CD4-positive, alpha-beta T cell treated with Interferon alpha-2 for 1 hour (primary cell): ENCODE measurements at regions not wholly inside any gene's neighbourhood (a gene's known extent, or its start where the extent isn't known, plus 50 kb on each side); places are given as distances from the start of the nearest gene placed in this dataset.

Experiments
- DNase-seq, 2 donors: peaks; one replicate each; pipeline ENCODE4 v3.0.0-alpha.2; 2020 to 2022

DNA sequence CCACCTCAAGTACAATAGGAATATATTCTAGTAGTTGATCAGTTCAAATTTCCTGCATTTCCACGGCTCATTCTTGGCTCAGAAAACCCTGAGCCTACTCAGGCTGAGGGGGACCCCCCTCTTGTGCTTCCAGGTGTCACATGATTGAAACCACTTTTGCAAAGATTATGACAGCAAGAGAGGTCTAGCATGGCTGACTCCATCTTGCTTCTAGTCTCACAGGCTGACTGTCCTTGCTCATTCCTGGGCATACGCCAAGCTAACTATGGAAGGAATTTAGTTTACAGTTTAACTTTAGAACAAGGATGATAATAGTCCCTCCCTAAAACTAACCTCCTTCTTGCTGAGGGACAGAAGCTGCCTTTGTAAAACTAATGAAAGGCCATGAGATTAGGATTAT lies 154.1 kb downstream of the SNX18 start:
- no peak for DNase-seq

DNA sequence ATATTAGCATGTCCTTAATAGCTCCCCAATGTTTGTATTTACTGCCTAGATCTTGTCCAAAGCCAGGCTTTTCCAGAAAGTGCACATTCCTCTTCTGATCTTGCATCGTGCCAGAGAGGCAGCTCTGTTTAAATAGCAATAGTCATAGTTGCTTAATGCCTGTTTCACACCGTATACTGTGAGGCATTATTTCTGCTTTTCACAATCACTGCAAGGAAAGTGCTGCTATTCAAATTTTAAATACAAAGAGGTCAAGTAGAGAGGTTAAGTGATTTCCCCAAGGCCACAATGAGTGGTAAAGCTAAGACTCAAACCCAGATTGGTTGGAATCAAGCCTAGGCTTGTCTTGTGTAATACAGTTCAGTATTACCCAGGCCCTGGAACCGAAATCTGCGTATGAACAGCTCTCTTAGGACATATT lies 153.6 kb downstream of the SNX18 start:
- peak in 1 of 2 donors; percentile 26 for DNase-seq

DNA sequence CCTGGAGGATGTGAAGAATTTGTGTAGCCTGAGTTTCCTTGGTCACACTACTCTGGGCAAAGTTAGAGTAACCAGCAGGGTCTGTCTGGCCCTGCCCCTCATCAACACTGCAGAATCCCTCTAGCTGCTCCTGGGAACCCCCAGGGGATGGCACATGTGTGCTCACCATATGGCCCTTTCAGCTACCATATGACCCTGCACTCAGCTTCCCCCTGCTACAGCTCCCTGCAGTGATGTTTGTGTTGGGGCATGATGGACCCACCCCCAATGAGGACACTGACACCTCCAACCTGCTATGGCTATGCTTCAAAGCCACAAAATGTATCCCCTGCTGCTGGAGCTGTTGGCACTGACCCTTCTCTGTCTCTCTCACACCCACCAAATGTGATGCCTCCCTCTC lies 152.7 kb downstream of the SNX18 start:
- no peak for DNase-seq

DNA sequence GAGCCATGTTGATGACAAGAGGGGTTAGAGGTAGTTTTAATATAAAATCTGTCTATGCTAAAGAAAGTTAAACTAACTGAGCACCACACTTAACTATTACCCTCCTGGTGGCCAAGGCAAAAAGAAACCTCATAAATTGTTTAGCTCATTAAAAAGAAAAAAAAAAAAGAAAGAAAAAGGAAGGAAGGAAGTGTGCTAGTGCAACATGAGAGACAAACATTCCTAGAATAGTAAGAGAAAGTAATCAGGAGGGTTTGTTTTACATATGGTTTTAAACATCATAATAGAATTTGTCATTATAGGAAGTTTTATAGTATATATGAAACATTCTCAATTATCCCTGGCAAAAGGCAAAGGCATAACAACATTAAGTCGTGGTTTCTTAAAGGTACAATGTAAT lies 152.3 kb downstream of the SNX18 start:
- DNase-seq, result no peak

DNA sequence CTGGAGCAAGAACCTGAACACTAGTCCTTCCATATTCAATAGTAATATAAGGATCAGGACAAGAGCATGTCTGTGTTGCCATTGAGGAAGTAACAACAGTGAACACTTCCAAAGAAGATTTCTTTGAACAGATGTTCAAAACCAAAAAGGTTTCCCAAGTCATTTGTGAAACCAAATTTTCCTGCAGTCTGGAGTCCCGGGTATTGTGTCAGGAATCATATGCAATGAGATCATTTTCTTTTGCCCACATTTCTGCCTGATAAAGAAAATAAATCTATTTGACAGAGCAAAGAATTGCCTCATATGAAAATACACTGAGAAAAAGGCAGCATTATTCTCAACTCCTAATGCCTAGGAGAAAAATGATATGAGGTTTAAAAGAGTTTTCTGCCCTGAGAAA lies 151.7 kb downstream of the SNX18 start:
- no peak for DNase-seq

DNA sequence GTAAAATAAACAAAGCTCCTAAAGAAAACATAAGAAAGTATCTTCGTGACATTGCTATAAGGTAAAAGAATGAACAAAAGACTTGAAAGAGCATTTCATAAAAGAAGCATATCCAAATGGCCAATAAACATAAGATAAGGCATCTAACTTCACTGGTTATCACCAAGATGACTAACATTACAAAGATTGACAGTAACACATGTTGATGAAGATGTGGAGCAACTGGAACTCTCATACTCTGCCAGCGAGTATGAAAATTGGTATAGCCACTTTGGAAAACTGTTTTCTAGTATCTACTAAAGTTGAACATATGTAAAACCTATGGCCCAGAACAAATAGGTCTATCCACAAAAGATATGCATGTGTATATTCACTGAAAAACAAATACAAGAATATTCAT lies 150.5 kb downstream of the SNX18 start:
- no peak for DNase-seq

DNA sequence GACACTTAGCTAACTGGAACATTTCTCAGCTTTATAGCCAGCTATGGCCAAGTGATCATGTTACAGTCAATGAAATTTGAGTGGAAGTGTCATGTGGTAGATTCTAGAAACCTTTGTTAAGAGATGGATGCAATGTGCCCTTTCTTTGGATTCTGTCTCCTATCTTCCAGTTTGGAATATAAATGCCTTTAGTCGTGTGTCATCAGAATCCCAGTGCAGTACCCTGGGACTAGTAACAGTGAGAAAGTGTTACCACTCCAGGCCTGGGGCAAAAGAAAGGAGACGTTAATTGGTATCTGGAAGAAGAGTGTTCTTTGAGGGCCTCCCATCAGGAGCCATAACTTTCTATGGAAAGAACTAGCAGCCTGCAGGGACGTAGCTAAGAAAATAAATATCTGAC lies 149.6 kb downstream of the SNX18 start:
- DNase-seq, result no peak

GRCh38 chr5:54663866-54664265 lies 146.3 kb downstream of the SNX18 start:
- DNase-seq, result no peak

DNA sequence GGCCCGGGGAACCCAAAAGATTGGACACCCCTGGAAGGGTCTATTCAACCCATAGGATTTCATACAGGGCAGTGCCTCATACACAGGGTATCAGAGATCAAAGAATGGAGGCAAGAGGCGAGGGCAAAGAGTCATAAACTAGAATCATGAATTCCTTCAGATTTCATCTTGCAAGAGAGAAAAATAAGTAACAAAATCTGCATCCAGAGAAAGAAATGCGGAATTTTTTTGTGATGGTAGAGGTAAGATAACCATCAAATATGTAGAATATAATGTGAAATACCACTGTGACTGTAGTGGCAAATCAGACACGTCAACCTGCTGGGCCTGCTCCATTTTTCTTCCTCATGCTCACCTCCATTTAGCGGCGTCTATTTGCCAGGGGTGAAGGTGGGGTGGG lies 143.6 kb downstream of the SNX18 start:
- no peak for DNase-seq

DNA sequence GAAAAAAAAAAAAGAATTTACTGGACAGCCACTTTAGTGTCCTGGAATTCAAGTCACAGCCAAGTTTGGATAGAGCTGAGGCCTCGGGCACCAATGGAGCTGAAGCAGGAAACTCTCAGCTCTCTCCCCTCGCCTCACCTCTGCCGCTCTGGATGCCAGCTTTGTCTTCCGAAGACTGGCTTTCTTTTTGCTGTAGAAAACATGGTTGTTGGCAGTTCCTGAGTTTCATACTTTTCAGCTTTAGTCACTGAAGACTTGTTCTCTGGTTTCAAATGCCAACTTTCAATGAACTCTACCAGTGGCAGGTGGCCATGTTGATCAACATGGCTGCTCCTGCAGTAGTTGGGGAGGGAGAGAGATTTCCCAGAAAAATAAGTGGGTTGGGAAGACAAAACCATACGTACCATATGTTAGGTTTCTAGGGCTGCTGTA lies 142.2 kb downstream of the SNX18 start:
- no peak for DNase-seq

- DNase-seq, result no peak
Measured at GRCh38 chr5:54658010-54658409, 140.5 kb downstream of the SNX18 start.

GRCh38 chr5:54656261-54656728 lies 138.7 kb downstream of the SNX18 start:
- DNase-seq, result no peak

DNA sequence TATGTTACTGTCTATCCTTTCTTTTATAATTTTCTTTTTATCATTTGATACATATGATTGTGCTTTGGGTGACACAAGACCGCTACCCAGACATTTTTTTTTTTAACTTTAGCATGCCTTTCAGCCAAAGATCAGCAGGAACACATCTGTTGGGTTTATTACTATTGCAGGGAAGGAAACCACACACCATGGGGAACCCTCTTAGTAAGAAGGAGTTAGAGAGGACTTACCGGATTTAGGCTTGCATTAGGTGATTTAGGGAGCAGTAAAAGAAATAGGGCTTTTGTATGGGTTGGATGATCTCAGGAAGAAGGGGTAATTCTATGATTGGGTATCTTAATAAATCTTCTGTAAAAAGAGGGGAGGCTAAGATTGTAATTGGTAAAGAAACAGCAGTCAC lies 138.2 kb downstream of the SNX18 start:
- no peak for DNase-seq

DNA sequence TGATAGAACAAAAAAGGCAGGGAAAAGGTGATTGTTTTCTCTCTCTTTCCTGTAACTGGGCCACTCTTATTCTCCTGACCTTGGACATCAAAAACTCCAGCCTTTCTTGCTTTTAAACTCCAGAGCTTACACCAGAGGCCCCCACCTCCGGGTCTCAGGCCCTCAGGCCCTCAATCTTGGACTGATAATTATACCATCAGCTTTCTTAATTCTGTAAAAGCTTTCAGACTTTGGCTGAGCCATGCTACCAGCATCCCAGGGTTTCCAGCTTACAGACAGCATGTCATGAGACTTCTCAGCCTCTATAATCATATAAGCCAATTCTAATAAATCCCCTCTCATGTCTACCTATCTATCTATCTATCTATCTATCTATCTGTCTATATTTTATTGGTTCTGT lies 137.7 kb downstream of the SNX18 start:
- DNase-seq, result no peak

DNA sequence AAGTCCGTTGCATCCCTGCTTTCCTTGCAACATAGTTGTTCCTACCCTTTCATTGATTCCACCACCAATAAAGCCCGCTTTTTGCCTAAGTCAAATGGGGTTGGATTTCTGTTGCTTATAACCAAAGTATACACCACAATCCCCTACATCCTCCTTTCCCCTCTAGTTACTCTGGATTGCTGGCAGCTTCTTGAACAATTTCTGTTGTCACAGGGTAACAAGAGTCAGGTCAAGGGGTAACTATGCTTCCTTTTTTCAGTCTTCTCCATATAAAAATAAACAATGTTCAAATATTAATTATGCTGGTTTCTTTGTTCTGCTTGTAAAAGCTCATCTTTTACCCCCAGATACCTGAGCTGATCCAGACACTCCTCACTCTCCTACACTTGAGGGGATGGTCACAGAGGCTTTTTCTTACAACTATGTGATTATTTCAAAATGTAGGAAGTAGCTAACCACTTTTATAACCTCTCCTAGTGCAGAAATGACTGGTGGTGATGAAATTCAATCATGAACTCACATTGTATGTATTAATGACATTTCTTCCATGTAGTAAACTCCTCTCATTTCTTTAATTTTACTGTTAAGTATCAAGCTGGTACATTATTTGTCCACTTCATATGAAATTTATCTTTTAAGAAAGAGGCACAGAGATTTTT lies 136.5 kb downstream of the SNX18 start:
- DNase-seq, result no peak

- no peak for DNase-seq
Measured at GRCh38 chr5:54651482-54652076, 134.0 kb downstream of the SNX18 start.

GRCh38 chr5:54649041-54649504 lies 131.5 kb downstream of the SNX18 start:
- DNase-seq, result no peak

DNA sequence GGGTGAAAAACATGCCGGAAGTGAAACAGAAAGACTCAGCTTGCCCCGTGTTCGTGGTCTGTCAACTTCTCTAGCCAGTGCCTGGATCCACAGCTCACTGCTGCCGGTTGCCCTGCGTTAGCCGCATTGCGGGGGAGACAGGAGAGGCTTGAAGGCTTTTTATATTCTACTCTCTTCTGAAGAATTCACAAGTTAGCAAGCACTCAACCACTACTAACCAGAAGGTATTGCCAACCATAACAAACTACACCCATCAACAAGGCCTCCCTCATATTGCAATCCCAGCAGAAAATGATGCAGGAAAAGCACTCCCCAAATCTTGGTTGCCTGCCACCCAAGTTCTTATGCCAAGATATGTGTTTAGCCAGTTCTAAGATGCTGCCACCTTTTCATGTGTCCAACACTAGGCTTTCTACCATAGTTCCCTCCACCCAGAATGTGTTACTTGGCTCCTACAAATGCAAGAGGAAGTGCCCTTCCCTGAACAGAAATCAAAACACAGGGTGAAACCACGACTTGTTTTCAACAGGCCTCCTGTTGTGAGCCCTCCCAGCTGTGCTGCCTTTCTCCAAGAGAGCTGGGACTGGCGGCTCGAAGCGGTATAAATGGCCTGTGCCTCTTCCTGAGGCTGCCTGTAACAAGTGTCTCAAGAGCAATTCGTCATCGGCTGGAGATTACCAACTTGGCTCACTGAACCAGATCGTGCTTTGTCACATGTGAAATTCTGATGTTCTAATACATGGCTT lies 129.0 kb downstream of the SNX18 start:
- DNase-seq, result peak; percentile 77

GRCh38 chr5:54645882-54646355 lies 128.4 kb downstream of the SNX18 start:
- DNase-seq, result no peak

DNA sequence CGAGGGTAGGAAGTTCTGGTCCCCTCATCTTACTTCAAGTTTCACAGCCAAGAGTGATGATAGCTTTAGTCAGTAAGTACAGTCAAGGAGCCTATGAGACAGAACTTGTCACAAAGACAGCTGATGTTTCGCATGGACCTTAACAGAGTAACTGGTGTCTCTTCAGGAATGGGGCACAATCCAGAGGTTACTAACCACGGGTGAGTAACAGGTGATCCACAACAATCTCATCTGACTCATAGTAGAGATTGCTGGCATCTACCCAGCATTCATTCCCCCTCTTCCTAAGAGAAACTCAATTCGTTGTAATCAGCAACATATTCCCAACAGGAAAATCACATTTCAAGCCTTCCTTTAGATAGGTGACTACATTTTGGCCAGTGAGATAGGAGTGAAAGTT lies 126.7 kb downstream of the SNX18 start:
- DNase-seq, result no peak

- no peak for DNase-seq
Measured at GRCh38 chr5:54643685-54644106, 126.1 kb downstream of the SNX18 start.

DNA sequence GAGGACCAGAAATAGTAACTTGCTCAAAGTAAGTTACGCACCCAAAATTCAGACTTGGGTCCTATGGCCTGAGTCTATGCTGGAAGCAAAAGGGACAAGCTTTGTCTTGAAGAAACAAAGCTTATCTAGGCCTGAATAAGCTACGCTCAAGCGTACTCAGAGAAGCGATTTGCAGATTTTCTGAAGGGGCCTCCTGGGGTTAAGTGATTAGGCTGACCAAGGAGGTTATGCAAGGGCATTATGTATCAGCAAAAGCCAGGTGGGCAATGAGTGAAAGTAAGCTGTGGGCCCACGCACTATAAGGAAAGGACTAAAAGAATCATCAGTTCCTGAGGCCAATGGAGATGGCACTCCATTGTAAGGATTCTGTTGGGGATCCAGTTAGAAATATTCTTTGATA lies 122.1 kb downstream of the SNX18 start:
- DNase-seq, result no peak

DNA sequence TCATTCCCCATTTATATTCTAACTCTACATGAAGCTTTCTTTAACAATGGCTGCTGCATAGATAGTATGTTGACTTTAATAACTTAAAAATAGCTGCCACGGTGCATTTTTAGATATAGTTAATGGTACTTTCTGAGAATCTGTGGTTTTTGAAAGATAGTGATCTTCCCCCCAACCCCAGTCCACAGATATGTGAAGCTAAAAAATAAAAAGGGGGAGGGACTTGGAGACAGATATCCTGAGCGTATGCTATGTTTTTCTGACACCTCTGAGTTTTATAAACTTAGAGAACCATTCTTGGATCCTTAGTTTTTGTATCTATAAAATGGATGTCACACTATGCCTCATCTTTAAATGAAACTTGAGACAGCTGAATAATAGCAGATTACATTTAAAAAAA lies 120.5 kb downstream of the SNX18 start:
- DNase-seq, result peak in 1 of 2 donors; percentile 44

- no peak for DNase-seq
Measured at GRCh38 chr5:54637654-54638053, 120.1 kb downstream of the SNX18 start.
